B cell (primary cell): ENCODE measurements at regions not wholly inside any gene's neighbourhood (a gene's known extent, or its start where the extent isn't known, plus 50 kb on each side); places are given as distances from the start of the nearest gene placed in this dataset.

ENCODE experiments used
- ATAC-seq: fragments of 200-7000 bp; cut with Tn5 transposase; one replicate; pipeline ENCODE4 v1.10.0; 2021; ENCODE audit warnings: low read depth, mild to moderate bottlenecking, moderate number of reproducible peaks, moderate library complexity
- CTCF ChIA-PET: fragments of 350-600 bp; sonication (Branson Sonifier 250); formaldehyde crosslinking; loops from one replicate; lab custom pipeline; 2021; ENCODE audit warnings: antibody characterized with exemption, inconsistent platforms; lab: Charles Lee
- POLR2A ChIA-PET: fragments of 350-600 bp; sonication (Branson Sonifier 250); formaldehyde crosslinking; loops from one replicate; lab custom pipeline; 2021; ENCODE audit warnings: antibody characterized with exemption; lab: Charles Lee
- DNase-seq: peaks from one replicate; pipeline ENCODE4 v3.0.0; 2013
- H2AFZ ChIP-seq: 2 replicates; pipeline ENCODE4 v1.6.1; 2012; ENCODE audit warnings: mild to moderate bottlenecking, low read depth, low read length; ENCODE audit not compliant: insufficient read depth, poor library complexity, severe bottlenecking
- H3K27ac ChIP-seq, 2 donors: 1 replicate in 1 of 2; 2 replicates in 1 of 2; pipeline ENCODE4 v1.5.1; 2012 to 2013; ENCODE audit warnings: low read length in 2 of 2, mild to moderate bottlenecking in 2 of 2, moderate library complexity in 1 of 2
- H3K27me3 ChIP-seq, 4 experiments: fragments of 200-600 bp in 1 of 4; sonication (generic) in 1 of 4; replicated peaks in 1 of 4; 1 replicate in 2 of 4; 2 replicates in 2 of 4; pipeline versions ENCODE4 v1.6.1 to v1.7.0; 2013 to 2016; ENCODE audit warnings: low read length in 3 of 4, mild to moderate bottlenecking in 2 of 4, mixed read lengths in 1 of 4, moderate library complexity in 1 of 4; ENCODE audit not compliant: insufficient read depth in 4 of 4, control insufficient read depth in 3 of 4; ENCODE audit errors: control extremely low read depth in 1 of 4
- H3K36me3 ChIP-seq, 2 experiments: replicated peaks in 1 of 2; 1 replicate in 1 of 2; 2 replicates in 1 of 2; pipeline versions ENCODE4 v1.6.1 to v1.7.1; 2013; ENCODE audit warnings: low read length in 1 of 2; ENCODE audit not compliant: insufficient read depth in 2 of 2, control insufficient read depth in 1 of 2; ENCODE audit errors: control extremely low read depth in 1 of 2, extremely low read depth in 1 of 2
- H3K4me1 ChIP-seq, 2 donors: fragments of 200-600 bp in 1 of 2; sonication (generic) in 1 of 2; 1 replicate in 1 of 2; 2 replicates in 1 of 2; pipeline versions ENCODE4 v1.5.1 to v1.6.1; 2013 to 2017; ENCODE audit warnings: low read length in 2 of 2; ENCODE audit not compliant: control insufficient read depth in 2 of 2, insufficient read depth in 2 of 2
- H3K4me2 ChIP-seq: replicated peaks from 2 replicates; pipeline ENCODE3; 2012; ENCODE audit warnings: mild to moderate bottlenecking, low read depth, low read length; ENCODE audit not compliant: poor library complexity, severe bottlenecking
- H3K4me3 ChIP-seq, 5 experiments: fragments of 200-600 bp in 1 of 5; sonication (generic) in 1 of 5; 1 replicate in 3 of 5; 2 replicates in 2 of 5; pipeline versions ENCODE4 v1.5.1 to v1.7.0; 2011 to 2016; ENCODE audit warnings: low read length in 4 of 5, mild to moderate bottlenecking in 4 of 5, low read depth in 2 of 5, control low read depth in 1 of 5, moderate library complexity in 1 of 5; ENCODE audit not compliant: insufficient read depth in 1 of 5; ENCODE audit errors: control extremely low read depth in 1 of 5, extremely low read depth in 1 of 5
- H3K79me2 ChIP-seq: fragments of 200-600 bp; sonication (generic); one replicate; pipeline ENCODE4 v1.6.0; 2016; ENCODE audit warnings: low read length; ENCODE audit not compliant: control insufficient read depth, insufficient read depth
- H3K9ac ChIP-seq: fragments of 200-600 bp; sonication (generic); 2 replicates; pipeline ENCODE4 v1.6.1; 2017; ENCODE audit warnings: mild to moderate bottlenecking, low read length, moderate library complexity
- H3K9me3 ChIP-seq, 3 donors: one replicate each; pipeline versions ENCODE4 v1.6.1 to v1.7.1; 2013; ENCODE audit warnings: low read length in 2 of 3; ENCODE audit not compliant: control insufficient read depth in 2 of 3, insufficient read depth in 1 of 3; ENCODE audit errors: control extremely low read depth in 1 of 3
- H4K20me1 ChIP-seq: 2 replicates; pipeline ENCODE4 v1.6.0; 2012; ENCODE audit warnings: mild to moderate bottlenecking, low read length; ENCODE audit not compliant: insufficient read depth, control insufficient read depth, poor library complexity, severe bottlenecking
- H3K27ac Mint-ChIP-seq: one replicate; pipeline ENCODE4 v1.8.0; 2021; ENCODE audit warnings: mixed read lengths
- H3K27me3 Mint-ChIP-seq: one replicate; pipeline ENCODE4 v1.8.0; 2021; ENCODE audit warnings: mixed read lengths
- H3K4me1 Mint-ChIP-seq: one replicate; pipeline ENCODE4 v1.8.0; 2021; ENCODE audit warnings: mixed read lengths
- H3K4me3 Mint-ChIP-seq: one replicate; pipeline ENCODE4 v1.8.0; 2021; ENCODE audit warnings: mixed read lengths
- H3K9me3 Mint-ChIP-seq: one replicate; pipeline ENCODE4 v1.8.0; 2022; ENCODE audit warnings: mixed read lengths; ENCODE audit not compliant: insufficient read depth
- CTCF ChIP-seq: fragments of 200-600 bp; IDR thresholded peaks from one replicate; pipeline ENCODE4 v1.8.0; 2022; ENCODE audit warnings: antibody characterized with exemption, mild to moderate bottlenecking
- EZH2 ChIP-seq: IDR thresholded peaks from 2 replicates; pipeline ENCODE4 v1.6.1; 2012; ENCODE audit warnings: borderline replicate concordance, low read depth, mild to moderate bottlenecking, moderate library complexity, low read length; ENCODE audit not compliant: insufficient read depth, poor library complexity, severe bottlenecking
- WGBS: methylation state at CpG from one replicate; pipeline ENCODE4 v1.1.5; 2013; ENCODE audit warnings: missing lambda C conversion rate; ENCODE audit not compliant: insufficient coverage; 5-methylcytosine and 5-hydroxymethylcytosine counted together
- intact Hi-C: fragments of 100-400 bp; cut with micrococcal nuclease; formaldehyde crosslinking; loops from one replicate; pipeline ENCODE4 v1.10.0; 2022

- DNase-seq: no peak
- TF ChIP-seq EZH2 (no peak), CTCF (no peak)
- H3K9ac ChIP-seq: no peak overlapping the region
- no CpG with 5 or more reads among the region's 2 CpGs for WGBS
- ATAC-seq: no peak
- ChIA-PET CTCF (no interaction called here), POLR2A (no interaction called here)
- H3K4me2 ChIP-seq: no peak overlapping the region
- H3K27me3 ChIP-seq: no peaks in the 10 kb centered on the region
- no peaks in the 10 kb centered on the region for H4K20me1 ChIP-seq
- Mint-ChIP-seq H3K9me3 (peaks cover 6% of the 10 kb centered on the region), H3K27ac (no peak overlapping the region), H3K4me3 (no peak overlapping the region), H3K4me1 (no peaks in the 10 kb centered on the region), H3K27me3 (no peaks in the 10 kb centered on the region)
- H3K36me3 ChIP-seq: no peaks in the 10 kb centered on the region
- H3K9me3 ChIP-seq: peaks cover 0 to 4% (median 0%) of the 10 kb centered on the region in 3 donors
- no peaks in the 10 kb centered on the region for H3K4me1 ChIP-seq
- no peaks in the 10 kb centered on the region for H3K79me2 ChIP-seq
- no peak overlapping the region for H2AFZ ChIP-seq
- no peak overlapping the region for H3K4me3 ChIP-seq
- intact Hi-C loops: no loop called here
- no peak overlapping the region for H3K27ac ChIP-seq
These were observed 400.0 kb upstream of the FLRT2 start for GRCh38 chr14:85129921-85130320.

- Mint-ChIP-seq H3K4me1 (no peaks in the 10 kb centered on the region), H3K9me3 (peaks cover 6% of the 10 kb centered on the region), H3K4me3 (no peak overlapping the region), H3K27me3 (no peaks in the 10 kb centered on the region), H3K27ac (no peak overlapping the region)
- Histone ChIP-seq H3K4me3 (no peak overlapping the region), H3K79me2 (no peaks in the 10 kb centered on the region), H3K4me2 (no peak overlapping the region), H3K27me3 (no peaks in the 10 kb centered on the region), H2AFZ (no peak overlapping the region), H3K36me3 (no peaks in the 10 kb centered on the region), H3K27ac (no peak overlapping the region), H3K4me1 (no peaks in the 10 kb centered on the region), H4K20me1 (no peaks in the 10 kb centered on the region), H3K9ac (no peak overlapping the region), H3K9me3 (peaks cover 0 to 4% (median 0%) of the 10 kb centered on the region in 3 donors)
- 100% methylated on average over 2 of the region's 2 CpGs for WGBS
- no peak for ATAC-seq
- TF ChIP-seq CTCF: no peak
- TF ChIP-seq EZH2: no peak
- POLR2A ChIA-PET: no interaction called here
- no peak for DNase-seq
- CTCF ChIA-PET: no interaction called here
- intact Hi-C loops: no loop called here
These were observed 398.6 kb upstream of the FLRT2 start for GRCh38 chr14:85131226-85131922.
